Dermis blood vessel endothelial cell (primary cell): ENCODE measurements at regions not wholly inside any gene's neighbourhood (a gene's known extent, or its start where the extent isn't known, plus 50 kb on each side); places are given as distances from the start of the nearest gene placed in this dataset.

ENCODE experiments used
- DNase-seq: peaks from one replicate; pipeline ENCODE4 v3.0.0; 2010

- DNase-seq = no peak
Observed at GRCh38 chr16:73565925-73566324, 518.0 kb upstream of the ZFHX3 start.

DNA sequence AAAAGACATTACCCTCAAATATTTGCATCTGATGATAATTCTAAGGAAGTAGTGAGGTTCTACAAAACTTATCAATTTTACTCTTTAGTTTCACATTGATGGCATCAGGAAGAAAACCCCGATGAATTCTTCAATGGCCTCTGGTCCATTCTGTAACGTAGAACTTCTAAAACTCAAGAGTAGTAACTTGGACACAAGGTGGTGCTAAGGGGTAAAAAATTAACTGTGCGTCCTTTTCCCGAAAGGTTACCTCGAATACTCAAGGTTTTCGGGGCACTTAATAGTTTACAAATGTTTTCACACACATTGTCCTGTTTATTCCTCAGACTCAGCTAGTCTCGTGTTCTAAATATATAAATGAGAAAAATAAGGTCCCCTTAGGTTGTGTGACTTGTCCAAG lies 517.3 kb upstream of the ZFHX3 start:
- no peak for DNase-seq

GRCh38 chr16:73563709-73564108 lies 515.8 kb upstream of the ZFHX3 start:
- DNase-seq = no peak

DNA sequence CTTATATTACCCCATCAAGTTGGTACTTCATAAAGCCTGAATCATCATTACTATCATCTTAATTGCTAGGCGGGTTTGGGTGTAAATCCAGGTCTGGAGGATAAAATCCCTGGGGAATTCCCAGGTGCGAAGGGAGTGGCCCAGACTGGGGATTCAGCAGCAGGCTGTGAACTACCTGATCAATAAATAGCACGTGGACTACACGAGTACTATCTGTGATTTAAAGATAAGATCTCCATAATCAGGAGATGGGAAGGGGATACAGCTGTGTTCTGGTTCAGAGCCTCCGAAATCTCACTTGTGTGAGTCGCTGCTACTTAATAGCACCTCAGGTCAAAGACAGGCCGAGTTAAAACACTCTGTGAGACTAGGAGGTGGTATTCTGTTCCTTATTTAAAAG lies 512.6 kb upstream of the ZFHX3 start:
- DNase-seq = no peak

DNA sequence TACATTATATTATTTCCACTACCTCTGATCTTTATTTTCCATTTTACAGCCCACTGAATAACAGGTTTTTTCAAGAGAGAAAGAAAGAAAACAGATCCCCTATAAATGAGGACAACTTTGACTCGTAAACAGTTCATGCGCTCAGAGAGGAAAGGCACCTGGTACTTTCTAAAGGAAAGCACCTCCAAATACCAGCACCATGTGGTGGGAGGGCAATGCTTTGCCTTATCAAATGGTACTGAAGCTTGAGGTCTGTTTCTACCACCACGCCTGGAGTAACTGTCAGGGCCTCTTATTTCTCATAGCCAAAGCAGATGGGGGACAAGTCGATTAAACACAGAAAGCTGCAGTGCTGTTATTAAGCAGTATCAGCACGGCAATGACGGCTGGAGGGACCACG lies 510.3 kb upstream of the ZFHX3 start:
- no peak for DNase-seq

DNA sequence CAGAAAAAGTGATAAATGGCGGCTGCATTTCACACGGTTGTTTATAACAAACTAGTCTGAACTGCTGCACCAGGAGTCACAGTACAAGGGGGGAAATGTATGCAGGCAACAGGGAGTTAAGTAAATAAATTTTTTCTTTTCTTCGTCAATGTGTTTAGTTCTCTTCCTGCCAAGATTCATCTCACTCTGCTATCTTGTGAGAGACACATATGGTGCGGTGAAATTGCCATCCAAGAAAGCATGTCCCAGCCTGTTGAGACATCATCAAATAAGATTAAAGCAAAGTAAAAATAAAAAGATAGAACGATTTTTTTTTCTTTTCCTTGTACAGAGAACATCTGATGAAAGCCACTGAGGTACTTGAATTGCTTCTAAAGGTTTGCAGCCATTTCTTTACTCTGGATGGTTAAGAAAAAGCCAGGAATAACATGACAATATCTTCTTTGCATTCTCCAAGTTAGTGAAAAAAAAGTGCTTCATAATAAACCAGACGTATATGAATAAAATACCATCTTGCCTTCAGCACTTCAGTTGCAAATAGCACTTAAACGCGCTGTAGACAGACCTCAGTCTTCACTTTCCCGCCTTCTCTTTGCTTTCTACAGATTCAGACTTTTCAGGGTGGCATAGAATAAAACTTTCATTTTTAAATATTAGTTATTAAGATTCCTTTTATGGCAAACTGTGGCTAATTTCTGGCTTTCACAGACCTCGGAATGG lies 506.2 kb upstream of the ZFHX3 start:
- no peak for DNase-seq

DNA sequence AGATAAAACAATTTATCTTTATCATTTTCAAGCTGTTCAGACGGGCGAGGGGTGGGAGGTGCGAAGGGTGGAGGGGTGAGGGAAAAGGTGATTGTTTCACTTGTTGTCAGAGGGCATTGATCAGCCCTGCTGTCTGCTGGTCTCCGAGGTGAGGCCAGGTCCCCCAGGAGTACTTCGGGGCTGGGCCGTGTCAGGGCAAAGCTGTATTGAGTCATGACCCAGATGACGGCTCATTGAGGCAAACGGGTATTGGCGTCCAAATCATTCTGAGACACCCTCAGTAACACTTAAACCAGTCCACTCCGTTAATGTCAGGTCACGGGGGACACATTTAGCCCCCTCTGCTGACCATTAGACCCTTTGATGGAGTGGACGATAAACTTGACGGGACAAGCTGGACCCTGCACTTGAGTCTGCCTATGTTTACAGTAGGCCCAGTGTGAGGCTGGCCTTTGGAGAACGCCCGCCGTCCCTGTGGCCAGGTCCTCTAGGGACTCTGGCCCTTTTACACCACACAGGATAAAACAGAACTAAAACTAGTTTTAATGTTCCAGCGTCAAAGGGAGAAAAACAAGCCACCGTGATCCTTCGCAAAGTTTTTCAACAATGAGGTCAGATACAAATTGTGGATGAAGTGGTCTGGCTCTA lies 502.2 kb upstream of the ZFHX3 start:
- DNase-seq = no peak

GRCh38 chr16:73547552-73548403 lies 499.9 kb upstream of the ZFHX3 start:
- DNase-seq = no peak

GRCh38 chr16:73546341-73546845 lies 498.5 kb upstream of the ZFHX3 start:
- no peak for DNase-seq

GRCh38 chr16:73545755-73546154 lies 497.8 kb upstream of the ZFHX3 start:
- DNase-seq = no peak

GRCh38 chr16:73545290-73545689 lies 497.4 kb upstream of the ZFHX3 start:
- no peak for DNase-seq

DNA sequence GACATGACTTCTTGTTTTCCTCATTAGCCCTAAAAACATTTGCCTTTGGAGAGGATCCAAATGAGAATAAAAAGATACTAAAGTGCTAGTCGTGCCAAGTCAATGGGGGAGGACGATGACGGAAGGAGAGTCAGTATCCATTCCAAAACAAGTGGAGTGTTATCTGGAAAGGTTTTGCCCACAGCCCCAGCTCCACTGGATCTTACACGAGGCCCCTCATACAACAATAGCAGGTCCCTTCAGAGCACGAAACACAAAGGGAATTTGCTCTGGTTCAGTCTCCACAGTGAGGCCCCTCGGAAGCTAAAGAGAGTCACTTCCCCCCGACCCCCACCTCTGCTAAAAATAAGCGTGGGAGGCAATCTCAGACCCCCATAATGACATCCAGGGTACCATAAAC lies 496.9 kb upstream of the ZFHX3 start:
- no peak for DNase-seq

DNA sequence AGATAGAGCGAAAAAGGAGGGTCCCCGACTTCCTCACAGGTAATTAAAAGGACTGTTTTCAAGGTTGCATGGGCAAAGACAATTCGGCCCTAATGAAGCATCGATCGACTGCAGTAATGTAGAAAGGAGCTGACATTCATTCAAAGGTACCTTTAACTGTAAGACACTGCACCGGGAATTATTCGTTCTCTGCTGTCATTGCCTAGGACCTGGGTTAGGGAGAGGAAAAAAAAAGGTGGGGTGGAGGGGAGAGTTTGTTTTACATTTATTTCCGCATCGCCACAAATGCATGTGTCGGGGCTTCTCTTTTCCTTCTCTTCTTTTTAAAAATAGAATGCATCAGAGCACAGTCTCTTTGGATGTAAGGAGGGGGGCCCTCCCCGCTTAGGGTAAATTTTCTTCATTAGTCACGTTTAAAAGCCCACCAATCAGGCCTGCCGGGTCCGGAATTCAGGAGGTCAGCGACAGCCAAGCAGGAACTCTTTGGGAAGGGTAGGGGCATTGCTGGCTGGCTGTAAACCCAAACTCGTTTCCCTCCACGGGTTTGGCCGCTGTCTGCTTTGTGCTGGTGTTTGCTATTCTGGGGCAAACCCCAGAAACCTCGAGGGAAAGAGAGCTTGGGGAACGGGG lies 496.2 kb upstream of the ZFHX3 start:
- no peak for DNase-seq

DNA sequence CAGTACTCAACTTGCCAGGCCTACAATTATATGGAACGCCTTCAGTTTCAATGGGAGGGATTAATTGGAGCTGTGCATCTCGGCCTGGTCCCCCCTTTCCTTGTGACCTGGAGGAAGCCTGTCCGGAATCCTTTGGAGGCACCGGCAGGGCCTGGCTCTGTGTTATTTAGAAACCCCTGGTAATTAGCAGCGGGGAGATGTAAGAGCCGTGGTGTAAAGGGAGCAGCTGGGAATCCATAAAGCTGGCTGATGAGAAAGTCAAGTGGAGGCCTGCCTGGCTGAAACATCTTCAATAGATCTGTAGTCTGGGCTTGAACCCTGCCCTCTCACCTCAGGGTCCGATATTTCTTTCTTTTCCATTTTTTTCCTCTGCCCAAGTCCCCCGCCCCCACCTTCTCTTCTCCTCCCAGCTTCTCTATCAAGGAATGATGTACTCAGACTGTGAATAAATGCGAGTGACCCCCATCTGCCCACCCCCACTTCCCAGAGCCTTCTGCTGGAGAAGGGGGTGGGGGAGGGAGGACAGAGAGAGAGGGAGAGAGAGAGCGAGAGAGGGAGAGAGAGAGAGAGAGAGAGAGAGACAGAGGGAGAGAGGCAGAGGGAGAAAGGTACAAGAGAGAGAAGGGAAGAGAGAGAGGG lies 495.5 kb upstream of the ZFHX3 start:
- DNase-seq = no peak

DNA sequence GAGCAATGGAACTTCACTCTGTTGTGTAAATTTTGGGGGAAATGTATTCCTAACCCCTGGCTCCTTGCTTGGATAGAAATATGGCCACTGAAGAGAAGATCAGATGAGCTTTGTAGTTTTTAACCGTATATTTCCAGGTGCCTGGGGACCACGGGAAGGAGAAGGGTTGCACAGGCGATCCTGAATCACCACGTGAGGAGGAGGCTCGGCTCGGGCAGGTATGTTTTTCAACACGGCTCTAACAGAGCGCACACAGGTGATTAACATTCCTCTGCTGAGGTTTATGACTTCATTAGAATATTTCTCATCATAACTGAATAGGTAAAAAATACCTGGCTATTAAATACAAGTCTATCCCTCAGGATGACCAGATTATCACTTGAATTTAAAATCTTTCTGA lies 495.0 kb upstream of the ZFHX3 start:
- DNase-seq = no peak

GRCh38 chr16:73537921-73538320 lies 490.0 kb upstream of the ZFHX3 start:
- no peak for DNase-seq

DNA sequence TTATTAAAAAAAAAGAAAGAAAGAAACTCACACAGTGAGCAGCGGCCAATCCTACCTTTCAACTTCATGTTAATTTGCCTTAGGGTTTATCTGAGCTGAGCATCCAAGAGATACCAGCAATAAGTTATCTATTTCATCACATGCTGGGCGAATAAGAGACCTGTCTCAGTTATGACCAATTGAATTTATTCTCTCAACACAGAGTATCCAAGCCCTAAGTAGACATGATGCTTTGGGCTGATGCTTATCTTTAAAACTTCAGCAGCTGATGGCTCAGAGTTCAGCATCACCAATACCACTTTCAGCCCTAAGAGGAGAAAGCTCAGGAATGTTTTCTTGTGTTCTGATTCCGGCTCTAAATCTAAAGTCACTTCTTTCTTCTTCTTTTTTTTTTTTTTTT lies 489.0 kb upstream of the ZFHX3 start:
- DNase-seq = no peak

DNA sequence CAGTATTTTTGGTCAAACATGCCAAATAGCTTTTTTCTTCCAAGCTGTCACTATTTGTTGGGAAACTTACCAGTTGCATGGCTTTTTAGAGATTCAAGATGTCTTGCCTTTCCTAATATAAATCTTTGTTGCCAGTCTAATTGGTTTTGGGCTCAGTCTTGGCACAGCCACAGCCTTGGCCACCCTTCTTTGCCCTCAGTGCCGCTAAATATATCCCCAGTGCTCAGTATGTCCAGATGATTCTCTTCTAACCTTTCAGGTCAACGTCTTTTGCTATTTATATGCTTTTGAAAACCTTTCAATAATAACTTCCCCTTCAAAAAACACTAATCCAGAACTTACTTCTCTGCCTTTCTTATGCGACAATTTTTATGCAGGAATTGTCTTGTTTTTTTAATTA lies 483.1 kb upstream of the ZFHX3 start:
- DNase-seq = no peak

DNA sequence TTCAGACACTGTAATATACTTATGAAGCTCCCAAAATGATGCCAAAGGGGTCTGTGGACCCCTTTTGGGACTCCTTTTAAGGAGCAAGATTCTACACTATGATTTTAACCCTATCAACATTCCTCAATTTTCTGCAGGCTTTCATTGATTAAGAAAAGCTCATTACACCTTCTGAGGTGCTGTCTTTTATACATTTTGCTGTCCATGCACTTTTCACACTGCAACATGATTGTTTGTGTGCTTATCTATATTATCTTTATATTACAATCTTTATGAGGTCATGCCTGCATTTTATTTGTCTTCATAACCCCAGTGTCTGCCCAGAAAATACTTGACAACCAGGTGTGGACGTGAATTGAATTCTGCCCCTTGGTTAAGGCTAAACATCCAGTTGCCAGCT lies 482.6 kb upstream of the ZFHX3 start:
- no peak for DNase-seq

DNA sequence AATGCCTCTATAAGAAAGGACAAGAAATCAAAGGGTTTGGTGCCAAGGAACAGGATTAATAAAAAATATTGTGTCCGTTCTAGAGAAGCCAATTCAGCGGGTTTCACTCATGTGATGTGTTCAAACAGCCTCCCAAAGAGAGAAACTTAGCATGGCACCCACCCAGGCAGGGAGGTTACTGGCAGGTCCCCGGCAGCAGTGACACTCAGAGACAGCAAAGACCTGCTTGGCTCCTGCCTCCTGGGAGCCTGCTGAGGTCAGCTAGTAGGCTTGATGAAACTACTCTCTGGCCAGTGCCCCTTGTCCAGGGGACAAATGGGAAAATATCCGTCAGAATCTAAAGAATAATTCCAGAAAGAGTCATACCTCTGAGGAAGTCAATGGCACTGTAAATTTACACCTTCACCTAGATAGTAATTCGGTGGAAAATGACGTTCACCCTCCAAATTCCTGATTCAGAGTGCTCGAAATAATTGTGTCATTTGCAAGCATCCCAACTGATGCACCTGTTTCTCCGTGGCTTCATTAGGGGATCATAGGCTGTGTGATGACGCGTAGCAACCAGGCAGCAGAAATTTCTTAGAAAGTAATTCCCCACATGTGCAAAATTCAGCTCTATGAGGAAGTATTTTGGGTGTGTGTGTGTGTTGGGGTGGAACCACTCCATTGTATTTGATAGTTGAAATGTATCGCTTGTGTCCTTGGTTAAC lies 481.5 kb upstream of the ZFHX3 start:
- DNase-seq = no peak

DNA sequence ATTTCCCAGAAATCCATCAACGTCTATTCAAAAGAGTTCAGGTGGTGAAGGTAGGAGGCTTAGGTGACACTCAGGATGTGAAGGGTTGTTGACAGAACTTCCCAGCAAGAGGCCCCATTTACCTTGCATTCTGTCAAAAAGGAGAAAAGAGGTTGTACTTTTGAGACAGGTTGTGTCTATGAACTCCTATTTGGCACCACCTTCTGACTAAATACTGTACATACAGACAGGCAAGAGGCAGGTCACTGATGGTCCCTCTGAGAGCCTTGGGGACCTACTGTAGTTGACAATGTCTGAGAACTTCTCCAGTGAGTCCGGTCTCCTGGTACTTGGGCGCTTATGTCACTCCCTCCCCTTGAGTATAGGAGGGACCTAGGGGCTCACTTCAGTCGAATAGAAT lies 479.3 kb upstream of the ZFHX3 start:
- no peak for DNase-seq
